ENCODE measurements at regions not wholly inside any gene's neighbourhood (a gene's known extent, or its start where the extent isn't known, plus 50 kb on each side); places are given as distances from the start of the nearest gene placed in this dataset.

GRCh38 chr6:139711804-139712585 lies 337.5 kb upstream of the CITED2 start:
- H3K36me3 ChIP-seq (ENCODE audit: low read depth), result no peaks in the 10 kb centered on the region
- H3K27ac ChIP-seq (ENCODE audit: poor library complexity, severe bottlenecking), result peak overlapping the region; percentile 62
- no peaks in the 10 kb centered on the region for H3K9me3 ChIP-seq (ENCODE audit: severe bottlenecking)
- ATAC-seq (ENCODE audit: low read depth) (peak; percentile 74), DNase-seq (ENCODE audit: low spot score) (no peak)
- no peak overlapping the region for H3K4me3 ChIP-seq (ENCODE audit: severe bottlenecking)
- TF ChIP-seq, protein P1, sequence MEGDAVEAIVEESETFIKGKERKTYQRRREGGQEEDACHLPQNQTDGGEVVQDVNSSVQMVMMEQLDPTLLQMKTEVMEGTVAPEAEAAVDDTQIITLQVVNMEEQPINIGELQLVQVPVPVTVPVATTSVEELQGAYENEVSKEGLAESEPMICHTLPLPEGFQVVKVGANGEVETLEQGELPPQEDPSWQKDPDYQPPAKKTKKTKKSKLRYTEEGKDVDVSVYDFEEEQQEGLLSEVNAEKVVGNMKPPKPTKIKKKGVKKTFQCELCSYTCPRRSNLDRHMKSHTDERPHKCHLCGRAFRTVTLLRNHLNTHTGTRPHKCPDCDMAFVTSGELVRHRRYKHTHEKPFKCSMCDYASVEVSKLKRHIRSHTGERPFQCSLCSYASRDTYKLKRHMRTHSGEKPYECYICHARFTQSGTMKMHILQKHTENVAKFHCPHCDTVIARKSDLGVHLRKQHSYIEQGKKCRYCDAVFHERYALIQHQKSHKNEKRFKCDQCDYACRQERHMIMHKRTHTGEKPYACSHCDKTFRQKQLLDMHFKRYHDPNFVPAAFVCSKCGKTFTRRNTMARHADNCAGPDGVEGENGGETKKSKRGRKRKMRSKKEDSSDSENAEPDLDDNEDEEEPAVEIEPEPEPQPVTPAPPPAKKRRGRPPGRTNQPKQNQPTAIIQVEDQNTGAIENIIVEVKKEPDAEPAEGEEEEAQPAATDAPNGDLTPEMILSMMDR (IDR thresholded peaks at IDR 0.05; ENCODE audit: poor library complexity, severe bottlenecking), result no peak
- H3K27me3 ChIP-seq (ENCODE audit: insufficient read depth, poor library complexity, severe bottlenecking), result no peaks in the 10 kb centered on the region
- peaks cover 23% of the 10 kb centered on the region for H3K4me1 ChIP-seq (ENCODE audit: insufficient read depth, poor library complexity, severe bottlenecking)

GRCh38 chr6:139710556-139710955 lies 336.1 kb upstream of the CITED2 start:
- Histone ChIP-seq H3K27ac (ENCODE audit: poor library complexity, severe bottlenecking) (no peak overlapping the region), H3K27me3 (ENCODE audit: insufficient read depth, poor library complexity, severe bottlenecking) (no peaks in the 10 kb centered on the region), H3K4me1 (ENCODE audit: insufficient read depth, poor library complexity, severe bottlenecking) (peaks cover 23% of the 10 kb centered on the region), H3K4me3 (ENCODE audit: severe bottlenecking) (no peak overlapping the region), H3K36me3 (ENCODE audit: low read depth) (no peaks in the 10 kb centered on the region), H3K9me3 (ENCODE audit: severe bottlenecking) (no peaks in the 10 kb centered on the region)
- ATAC-seq (ENCODE audit: low read depth) (no peak), DNase-seq (ENCODE audit: low spot score) (no peak)
- TF ChIP-seq, protein P1 (IDR thresholded peaks at IDR 0.05; ENCODE audit: poor library complexity, severe bottlenecking), result no peak

DNA sequence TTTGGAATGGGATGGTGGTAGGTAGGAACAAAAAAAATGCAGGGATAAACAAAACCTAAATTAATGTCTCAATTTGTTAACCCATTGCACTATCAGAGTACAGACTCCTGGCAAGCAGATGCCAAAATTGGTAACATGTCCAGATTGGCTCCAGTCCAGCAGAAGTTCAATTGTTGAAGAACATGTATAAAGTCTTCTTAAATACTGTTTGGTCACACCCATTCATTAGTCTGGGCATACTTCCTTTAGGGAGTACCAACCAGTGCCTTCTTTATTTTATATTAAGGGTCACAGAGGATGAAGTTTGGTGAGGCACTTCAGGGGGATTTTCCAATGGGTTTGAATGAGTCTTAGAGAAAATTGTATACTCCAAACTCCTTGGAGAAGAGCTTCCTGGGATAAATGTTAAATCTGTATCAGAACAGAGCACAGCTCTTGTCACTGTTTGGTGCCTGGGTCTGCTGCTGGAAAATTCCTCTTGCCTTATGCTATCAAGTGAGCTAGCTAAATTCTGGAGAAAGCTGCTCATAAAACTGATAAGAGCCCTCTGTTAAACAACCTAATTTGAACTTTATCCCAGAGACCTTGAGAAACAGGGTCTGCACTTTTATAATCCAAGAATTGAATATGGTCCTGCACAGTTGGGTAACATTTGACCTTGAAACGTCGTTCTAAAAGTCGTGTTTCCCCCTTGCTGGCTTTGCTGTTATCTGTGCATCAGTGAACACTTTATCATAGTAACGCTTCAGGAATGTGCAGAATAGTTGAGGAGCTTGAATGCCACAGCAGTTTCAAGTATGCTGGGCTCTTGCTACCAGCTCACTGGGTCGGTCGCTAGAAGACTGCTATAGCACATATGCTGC lies 334.1 kb upstream of the CITED2 start:
- no peaks in the 10 kb centered on the region for H3K9me3 ChIP-seq (ENCODE audit: severe bottlenecking)
- ATAC-seq (ENCODE audit: low read depth) (peak; percentile 92), DNase-seq (ENCODE audit: low spot score) (no peak)
- TF ChIP-seq, protein P1 (IDR thresholded peaks at IDR 0.05; ENCODE audit: poor library complexity, severe bottlenecking), result no peak
- no peaks in the 10 kb centered on the region for H3K27me3 ChIP-seq (ENCODE audit: insufficient read depth, poor library complexity, severe bottlenecking)
- no peak overlapping the region for H3K4me3 ChIP-seq (ENCODE audit: severe bottlenecking)
- H3K36me3 ChIP-seq (ENCODE audit: low read depth), result no peaks in the 10 kb centered on the region
- H3K27ac ChIP-seq (ENCODE audit: poor library complexity, severe bottlenecking), result peak overlapping the region; percentile 19
- peaks cover 23% of the 10 kb centered on the region for H3K4me1 ChIP-seq (ENCODE audit: insufficient read depth, poor library complexity, severe bottlenecking)

- no peaks in the 10 kb centered on the region for H3K36me3 ChIP-seq (ENCODE audit: low read depth)
- no peaks in the 10 kb centered on the region for H3K9me3 ChIP-seq (ENCODE audit: severe bottlenecking)
- ATAC-seq (ENCODE audit: low read depth), result no peak
- no peak overlapping the region for H3K4me3 ChIP-seq (ENCODE audit: severe bottlenecking)
- H3K27ac ChIP-seq (ENCODE audit: poor library complexity, severe bottlenecking), result no peak overlapping the region
- H3K4me1 ChIP-seq (ENCODE audit: insufficient read depth, poor library complexity, severe bottlenecking), result peaks cover 13% of the 10 kb centered on the region
- TF ChIP-seq, protein P1 (IDR thresholded peaks at IDR 0.05; ENCODE audit: poor library complexity, severe bottlenecking), result no peak
- no peak for DNase-seq (ENCODE audit: low spot score)
- no peaks in the 10 kb centered on the region for H3K27me3 ChIP-seq (ENCODE audit: insufficient read depth, poor library complexity, severe bottlenecking)
These were observed 332.5 kb upstream of the CITED2 start for GRCh38 chr6:139706912-139707311.

Measured in RWPE2 (cell line).